ENCODE measurements at regions not wholly inside any gene's neighbourhood (a gene's known extent, or its start where the extent isn't known, plus 50 kb on each side); places are given as distances from the start of the nearest gene placed in this dataset.

GRCh38 chr3:72634128-72634527, 214.1 kb downstream of the SHQ1 start:
- TF ChIP-seq, protein P1, sequence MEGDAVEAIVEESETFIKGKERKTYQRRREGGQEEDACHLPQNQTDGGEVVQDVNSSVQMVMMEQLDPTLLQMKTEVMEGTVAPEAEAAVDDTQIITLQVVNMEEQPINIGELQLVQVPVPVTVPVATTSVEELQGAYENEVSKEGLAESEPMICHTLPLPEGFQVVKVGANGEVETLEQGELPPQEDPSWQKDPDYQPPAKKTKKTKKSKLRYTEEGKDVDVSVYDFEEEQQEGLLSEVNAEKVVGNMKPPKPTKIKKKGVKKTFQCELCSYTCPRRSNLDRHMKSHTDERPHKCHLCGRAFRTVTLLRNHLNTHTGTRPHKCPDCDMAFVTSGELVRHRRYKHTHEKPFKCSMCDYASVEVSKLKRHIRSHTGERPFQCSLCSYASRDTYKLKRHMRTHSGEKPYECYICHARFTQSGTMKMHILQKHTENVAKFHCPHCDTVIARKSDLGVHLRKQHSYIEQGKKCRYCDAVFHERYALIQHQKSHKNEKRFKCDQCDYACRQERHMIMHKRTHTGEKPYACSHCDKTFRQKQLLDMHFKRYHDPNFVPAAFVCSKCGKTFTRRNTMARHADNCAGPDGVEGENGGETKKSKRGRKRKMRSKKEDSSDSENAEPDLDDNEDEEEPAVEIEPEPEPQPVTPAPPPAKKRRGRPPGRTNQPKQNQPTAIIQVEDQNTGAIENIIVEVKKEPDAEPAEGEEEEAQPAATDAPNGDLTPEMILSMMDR (IDR thresholded peaks at IDR 0.05), result no peak
- TF ChIP-seq EP300 (IDR thresholded peaks at IDR 0.05; ENCODE audit: low read depth), result no peak
- TF ChIP-seq POLR2A (IDR thresholded peaks at IDR 0.05), result no peak
- TF ChIP-seq POLR2AphosphoS5 (IDR thresholded peaks at IDR 0.05), result no peak

Measured in transverse colon (tissue), 4 donors.